ENCODE measurements at regions not wholly inside any gene's neighbourhood (a gene's known extent, or its start where the extent isn't known, plus 50 kb on each side); places are given as distances from the start of the nearest gene placed in this dataset.

DNA sequence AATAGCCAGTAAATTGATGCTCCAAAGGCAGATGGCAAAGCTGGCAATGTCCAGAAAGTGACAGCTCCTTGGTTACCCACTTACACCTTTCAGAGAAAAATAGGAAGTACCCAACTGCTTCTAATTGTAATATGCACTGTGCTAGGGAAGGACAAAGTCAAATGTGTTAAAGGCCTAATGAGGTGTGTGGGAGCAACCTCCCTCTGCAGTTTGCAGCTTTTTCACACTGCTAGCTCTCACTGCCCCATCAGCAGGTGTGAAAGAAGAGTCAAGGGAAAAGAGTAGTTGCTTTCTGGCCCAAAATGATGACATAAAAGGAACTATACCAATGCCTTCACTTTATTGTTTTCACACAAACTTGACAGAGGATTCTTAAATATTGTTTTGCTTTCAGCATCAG is 284.1 kb upstream of the SETBP1 start:
- H3K27me3 ChIP-seq: no peaks in the 10 kb centered on the region
- H3K4me1 ChIP-seq: no peaks in the 10 kb centered on the region
- no peak overlapping the region for H3K27ac ChIP-seq
- H3K36me3 ChIP-seq: no peaks in the 10 kb centered on the region
- H3K4me3 ChIP-seq: no peak overlapping the region
- ATAC-seq: no peak
- TF ChIP-seq CTCF (IDR thresholded peaks at IDR 0.05): no peak
- H3K9me3 ChIP-seq: no peaks in the 10 kb centered on the region

GRCh38 chr18:44409071-44409470 is 271.6 kb upstream of the SETBP1 start:
- TF ChIP-seq EP300 (IDR thresholded peaks at IDR 0.05) (no peak), POLR2AphosphoS5 (IDR thresholded peaks at IDR 0.05) (no peak), POLR2A (IDR thresholded peaks at IDR 0.05) (no peak), CTCF (IDR thresholded peaks at IDR 0.05) (no peak)
- Histone ChIP-seq H3K9me3 (no peaks in the 10 kb centered on the region), H3K4me3 (no peak overlapping the region), H3K36me3 (no peaks in the 10 kb centered on the region), H3K27me3 (no peaks in the 10 kb centered on the region), H3K4me1 (peaks cover 0 to 10% (median 4%) of the 10 kb centered on the region in 3 donors), H3K27ac (no peak overlapping the region)
- ATAC-seq: no peak

DNA sequence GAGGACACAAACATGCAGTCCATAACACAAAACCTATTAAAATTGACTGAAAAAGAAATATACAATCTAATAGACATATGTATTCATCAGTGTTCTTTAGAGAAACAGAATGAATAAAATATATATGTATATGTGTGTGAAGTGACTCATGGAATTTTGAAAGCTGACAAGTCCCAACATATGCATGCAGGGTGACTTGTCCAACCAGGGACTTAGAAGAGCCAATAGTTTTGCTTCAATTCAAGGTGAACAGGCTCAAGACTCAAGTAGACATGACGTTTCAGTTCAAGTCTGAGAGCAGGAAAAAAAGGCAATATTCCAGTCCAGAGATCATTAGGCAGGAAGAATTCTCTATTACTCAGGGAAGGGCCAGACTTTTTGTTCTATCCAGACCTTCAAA is 271.2 kb upstream of the SETBP1 start:
- ATAC-seq: no peak

GRCh38 chr18:44410740-44411139 is 269.9 kb upstream of the SETBP1 start:
- no peak for TF ChIP-seq POLR2A (IDR thresholded peaks at IDR 0.05)
- TF ChIP-seq POLR2AphosphoS5 (IDR thresholded peaks at IDR 0.05): no peak
- no peak for TF ChIP-seq CTCF (IDR thresholded peaks at IDR 0.05)
- TF ChIP-seq EP300 (IDR thresholded peaks at IDR 0.05): no peak
- no peak overlapping the region for H3K27ac ChIP-seq
- no peaks in the 10 kb centered on the region for H3K27me3 ChIP-seq
- H3K4me3 ChIP-seq: no peak overlapping the region
- no peak for ATAC-seq
- no peaks in the 10 kb centered on the region for H3K9me3 ChIP-seq
- peaks cover 0 to 10% (median 4%) of the 10 kb centered on the region in 3 donors for H3K4me1 ChIP-seq
- H3K36me3 ChIP-seq: no peaks in the 10 kb centered on the region

More for the DNA sequence above, 271.2 kb upstream of the SETBP1 start:
- 89 to 92% methylated on average over 1 of the region's 1 CpG for WGBS, 2 donors (ENCODE audit: low coverage in 1 of 2)
- Histone ChIP-seq H3K27me3 (no peaks in the 10 kb centered on the region), H3K4me3 (no peak overlapping the region), H3K36me3 (no peaks in the 10 kb centered on the region), H3K9me3 (no peaks in the 10 kb centered on the region), H3K4me1 (peaks cover 0 to 10% (median 4%) of the 10 kb centered on the region in 3 donors), H3K27ac (no peak overlapping the region)
- no peak for TF ChIP-seq EP300 (IDR thresholded peaks at IDR 0.05)
- no peak for TF ChIP-seq POLR2AphosphoS5 (IDR thresholded peaks at IDR 0.05)
- TF ChIP-seq POLR2A (IDR thresholded peaks at IDR 0.05): no peak

DNA sequence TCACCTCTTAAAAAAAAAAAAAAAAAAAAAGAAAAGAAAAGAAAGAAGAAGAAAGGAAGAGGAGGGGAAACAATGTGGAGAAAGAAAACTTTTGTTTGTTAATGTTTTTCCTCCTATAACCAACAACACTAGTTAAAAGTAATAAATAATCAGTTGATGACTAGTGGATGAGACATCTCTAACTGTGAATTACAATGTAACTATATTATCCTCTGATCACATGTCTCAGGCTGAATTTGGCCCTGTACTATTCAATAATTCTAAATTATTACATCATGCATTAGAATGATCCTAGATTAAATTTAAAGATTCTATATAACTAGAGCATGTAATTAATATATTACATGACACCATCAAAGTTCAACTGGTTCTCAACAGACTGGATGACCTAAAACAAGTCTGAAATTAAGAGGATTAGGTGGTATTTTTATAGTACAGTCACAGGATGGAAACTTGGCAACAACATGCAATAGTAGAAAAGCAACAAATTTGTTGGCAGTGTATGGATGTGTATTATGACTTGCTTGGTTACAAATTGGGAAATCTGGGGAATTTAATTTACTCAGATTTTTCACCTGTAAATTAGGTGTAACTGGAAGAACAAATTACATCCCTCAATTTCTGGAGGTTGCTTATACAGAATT is 269.3 kb upstream of the SETBP1 start:
- Histone ChIP-seq H3K36me3 (no peaks in the 10 kb centered on the region), H3K27me3 (no peaks in the 10 kb centered on the region), H3K9me3 (no peaks in the 10 kb centered on the region), H3K27ac (no peak overlapping the region), H3K4me1 (peaks cover 0 to 10% (median 4%) of the 10 kb centered on the region in 3 donors), H3K4me3 (no peak overlapping the region)
- TF ChIP-seq CTCF (IDR thresholded peaks at IDR 0.05): no peak
- TF ChIP-seq EP300 (IDR thresholded peaks at IDR 0.05): no peak
- TF ChIP-seq POLR2AphosphoS5 (IDR thresholded peaks at IDR 0.05): no peak
- no peak for TF ChIP-seq POLR2A (IDR thresholded peaks at IDR 0.05)
- ATAC-seq: no peak

All from gastroesophageal sphincter (tissue), 4 donors.